Left colon (tissue), 2 donors: ENCODE measurements at regions not wholly inside any gene's neighbourhood (a gene's known extent, or its start where the extent isn't known, plus 50 kb on each side); places are given as distances from the start of the nearest gene placed in this dataset.
"Not testable (repeated sequence)": the region's sequence is repeated elsewhere in the genome, so short reads cannot be mapped to it uniquely, and the experiment has no call there.

Source experiments
- ATAC-seq: fragments of 200-7000 bp; cut with Tn5 transposase; one replicate; pipeline ENCODE4 v1.9.1; 2020; ENCODE audit warnings: mild to moderate bottlenecking, moderate library complexity
- DNase-seq, 2 donors: peaks; one replicate each; pipeline ENCODE4 v3.0.0-alpha.2; 2020
- intact Hi-C, 2 donors: fragments of 100-400 bp; cut with DNase I in 1 of 2; cut with micrococcal nuclease in 1 of 2; formaldehyde crosslinking; loops; one replicate each; pipeline versions ENCODE4 v1.11.2 to v1.14.0; 2022; cut with DNase I, micrococcal nuclease
- donor health status: DM: no; HTN: no; CAD: no.
- donor health status: DM: yes; HTN: yes; CAD: no.

- DNase-seq, intact Hi-C loops, ATAC-seq: not testable (repeated sequence)
Observed at GRCh38 chr7:108673699-108674098, 104.0 kb downstream of the DNAJB9 start.

DNA sequence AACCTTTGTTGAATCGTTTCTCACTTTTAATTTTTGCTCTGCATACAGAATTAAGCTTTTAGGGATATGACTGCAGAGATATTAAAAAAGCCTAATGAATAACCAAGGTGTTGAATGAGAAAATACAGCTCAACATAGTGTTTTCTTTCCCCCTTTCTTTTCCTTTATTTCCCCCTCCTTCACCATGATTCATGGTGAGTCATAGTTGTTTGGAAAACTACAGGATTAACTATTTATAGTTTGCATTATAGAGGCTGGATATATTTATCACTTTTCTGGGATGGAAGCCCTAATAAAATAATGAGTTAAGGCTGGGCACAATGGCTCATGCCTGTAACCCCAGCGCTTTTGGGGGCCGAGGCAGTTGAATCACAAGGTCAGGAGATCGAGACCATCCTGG lies 115.0 kb downstream of the DNAJB9 start:
- intact Hi-C loops = no loop called here
- ATAC-seq (no peak), DNase-seq (no peak)

DNA sequence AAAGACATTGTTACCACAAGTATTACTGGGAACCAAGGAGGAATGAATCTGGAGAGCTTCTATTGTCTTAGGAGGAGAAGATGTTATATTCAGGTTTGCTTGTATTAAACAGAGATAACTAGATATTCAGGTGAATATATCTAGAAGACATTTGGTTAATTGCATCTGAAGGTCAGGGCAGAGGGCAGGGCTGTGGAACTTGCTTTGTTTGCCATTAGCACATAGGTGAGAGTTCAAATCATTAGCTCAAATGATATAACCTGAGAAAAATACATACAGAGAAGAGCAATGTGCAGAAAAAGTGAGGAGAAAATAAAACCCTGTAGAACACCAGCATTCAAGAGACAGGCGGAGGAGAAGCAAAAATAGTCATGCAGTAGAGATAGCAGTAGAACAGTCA lies 116.8 kb downstream of the DNAJB9 start:
- ATAC-seq (no peak), DNase-seq (no peak)
- intact Hi-C loops = no loop called here

DNA sequence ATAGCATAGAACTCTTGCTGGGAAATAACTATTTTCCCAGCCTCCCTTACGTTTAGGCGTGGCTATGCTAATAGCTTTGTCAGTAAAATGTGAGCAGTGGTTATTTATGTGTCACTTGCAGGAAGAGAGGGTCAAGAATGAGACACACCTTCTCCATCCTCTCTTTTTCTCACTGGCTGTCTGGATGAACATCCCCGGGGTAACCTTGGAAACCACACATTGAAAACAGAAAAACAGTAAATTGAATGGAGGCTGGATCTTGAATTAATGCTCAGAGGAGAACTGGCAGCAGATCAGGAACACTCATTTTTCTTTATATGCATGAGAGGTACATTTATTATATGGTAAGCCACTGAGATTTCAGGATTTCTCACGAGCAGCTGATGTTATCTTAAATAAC lies 127.6 kb downstream of the DNAJB9 start:
- ATAC-seq = no peak
- DNase-seq = no peak
- intact Hi-C loops = no loop called here

- no peak for DNase-seq
- intact Hi-C loops = no loop called here
- ATAC-seq = no peak
Observed at GRCh38 chr7:108711611-108712010, 141.9 kb downstream of the DNAJB9 start.

GRCh38 chr7:108716783-108717182 lies 147.1 kb downstream of the DNAJB9 start:
- DNase-seq (no peak), ATAC-seq (no peak)
- intact Hi-C loops = no loop called here

GRCh38 chr7:108717781-108718180 lies 148.1 kb downstream of the DNAJB9 start:
- no peak for DNase-seq
- intact Hi-C loops = no loop called here
- no peak for ATAC-seq

GRCh38 chr7:108719631-108720030 lies 150.0 kb downstream of the DNAJB9 start:
- DNase-seq (no peak), ATAC-seq (no peak)
- intact Hi-C loops = no loop called here

GRCh38 chr7:108722561-108722960 lies 152.9 kb downstream of the DNAJB9 start:
- intact Hi-C loops = no loop called here
- DNase-seq (no peak), ATAC-seq (no peak)

DNA sequence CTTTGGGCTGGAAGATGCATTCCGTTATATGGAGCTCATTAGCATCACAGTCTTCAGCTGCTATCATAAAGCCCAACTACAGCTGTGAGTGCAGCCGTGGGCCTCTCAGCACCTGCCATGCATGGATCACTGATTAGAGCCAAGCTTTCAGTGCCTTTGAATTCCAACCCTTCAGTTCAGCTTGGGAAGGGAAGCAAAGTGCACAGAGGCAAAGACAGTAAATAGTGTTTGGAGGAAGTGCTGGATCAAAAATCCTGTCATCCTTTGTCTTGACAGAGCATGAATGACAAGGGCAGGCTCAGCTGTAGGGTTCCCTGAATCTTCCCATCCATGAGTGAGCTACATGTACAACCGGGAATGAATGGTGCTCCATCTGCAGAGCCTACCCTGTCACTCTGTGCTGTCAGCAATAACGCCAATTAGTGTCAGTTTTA lies 153.7 kb downstream of the DNAJB9 start:
- intact Hi-C loops = no loop called here
- ATAC-seq (no peak), DNase-seq (no peak)

DNA sequence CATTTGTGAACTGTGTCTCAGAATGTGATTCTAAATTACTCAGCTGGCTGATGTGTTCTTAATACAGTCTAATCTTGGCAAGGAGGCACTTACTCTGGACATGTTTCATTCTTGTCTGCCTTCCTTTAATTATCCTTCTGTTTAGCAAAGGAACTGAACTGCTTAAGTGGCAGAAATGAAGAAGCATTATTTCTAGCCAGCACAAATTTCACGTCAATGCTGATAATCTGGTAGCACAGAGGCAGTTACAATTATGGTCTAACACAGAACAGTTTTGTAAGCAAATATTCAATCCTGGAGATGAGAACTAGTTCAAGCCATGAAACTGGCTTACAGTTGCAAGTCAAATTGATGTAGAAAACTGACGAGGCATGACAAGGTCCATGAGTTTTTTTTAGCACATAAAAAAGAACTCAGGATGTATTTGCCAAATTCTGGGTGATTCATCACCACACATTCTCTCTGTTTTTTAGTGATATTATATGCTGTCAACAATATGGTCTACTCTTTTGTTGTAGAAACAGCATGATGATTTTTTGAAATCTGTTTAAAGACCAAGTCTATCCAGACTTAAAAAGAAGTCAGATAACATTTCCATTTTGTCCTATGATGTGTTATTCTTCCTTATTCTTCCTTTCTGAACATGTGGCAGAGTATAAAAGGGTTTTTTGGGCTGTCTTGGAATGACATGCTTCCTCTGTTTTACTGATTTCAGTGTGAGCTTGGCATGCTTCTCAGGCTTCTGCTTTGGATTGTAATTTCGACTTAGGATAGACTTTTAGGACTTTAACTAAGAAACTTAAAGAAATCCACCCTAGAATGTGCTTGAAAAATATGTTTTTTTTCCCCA lies 154.8 kb downstream of the DNAJB9 start:
- intact Hi-C loops = no loop called here
- ATAC-seq (no peak), DNase-seq (no peak)

- no peak for ATAC-seq
- intact Hi-C loops = no loop called here
Observed at GRCh38 chr7:108735814-108736213, 166.1 kb downstream of the DNAJB9 start.

GRCh38 chr7:108736221-108736891 lies 166.7 kb downstream of the DNAJB9 start:
- intact Hi-C loops = no loop called here
- ATAC-seq (no peak), DNase-seq (no peak)

More at GRCh38 chr7:108735814-108736213, 166.1 kb downstream of the DNAJB9 start:
- no peak for DNase-seq

DNA sequence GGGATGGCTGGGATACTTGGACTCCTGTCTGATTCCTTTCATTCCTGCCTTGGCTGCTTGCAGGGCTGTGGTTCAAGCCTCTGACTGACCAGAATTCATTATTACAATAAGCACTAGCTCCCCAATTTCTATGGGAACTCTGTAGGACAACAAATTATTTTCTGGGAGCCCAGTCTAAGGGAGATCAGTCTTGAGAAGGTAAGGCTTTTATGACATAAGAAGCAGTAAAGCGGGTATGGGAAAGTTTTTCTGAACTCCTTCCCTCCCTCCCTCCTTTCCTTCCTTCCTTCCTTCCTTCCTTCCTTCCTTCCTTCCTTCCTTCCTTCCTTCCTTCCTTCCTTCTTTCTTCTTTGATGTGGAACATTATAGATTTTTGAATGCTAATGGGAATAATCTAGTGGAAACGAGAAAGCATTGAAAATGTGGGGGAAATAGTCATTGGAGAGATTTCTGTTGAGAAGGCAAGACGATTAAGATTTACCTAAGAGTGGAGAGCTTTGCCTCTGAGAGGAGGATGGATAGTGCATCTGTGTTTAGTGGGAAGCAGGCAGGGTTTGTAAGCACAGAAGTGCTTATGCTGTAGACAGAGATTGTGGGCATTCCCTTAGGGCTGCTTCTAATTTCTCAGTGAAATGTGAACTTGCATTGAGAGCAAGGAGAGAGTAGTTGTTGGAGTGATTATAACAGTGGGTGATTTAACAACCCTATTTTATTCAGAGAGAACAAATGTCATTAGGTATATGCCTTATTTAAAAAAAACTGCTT lies 201.5 kb downstream of the DNAJB9 start:
- no peak for ATAC-seq
- no peak for DNase-seq
- intact Hi-C loops = no loop called here

DNA sequence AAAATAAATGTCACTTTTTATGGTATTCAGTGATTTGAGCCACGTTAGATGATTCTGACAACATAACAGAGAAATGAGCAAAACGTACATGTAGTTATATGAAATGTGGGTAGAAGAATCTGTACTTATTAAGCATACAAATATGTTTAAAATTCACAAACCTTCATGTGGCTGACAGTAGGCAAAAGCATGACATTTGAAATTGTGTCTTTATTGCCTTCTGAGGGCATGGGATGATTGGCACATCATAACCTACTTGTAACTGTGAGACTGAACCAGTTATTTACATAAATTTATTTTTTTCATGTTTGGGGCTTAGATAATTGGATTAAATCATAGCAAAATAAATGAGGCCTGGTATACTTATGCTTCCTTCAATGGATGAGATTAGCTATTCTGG lies 202.2 kb downstream of the DNAJB9 start:
- ATAC-seq (no peak), DNase-seq (no peak)
- intact Hi-C loops = no loop called here

DNA sequence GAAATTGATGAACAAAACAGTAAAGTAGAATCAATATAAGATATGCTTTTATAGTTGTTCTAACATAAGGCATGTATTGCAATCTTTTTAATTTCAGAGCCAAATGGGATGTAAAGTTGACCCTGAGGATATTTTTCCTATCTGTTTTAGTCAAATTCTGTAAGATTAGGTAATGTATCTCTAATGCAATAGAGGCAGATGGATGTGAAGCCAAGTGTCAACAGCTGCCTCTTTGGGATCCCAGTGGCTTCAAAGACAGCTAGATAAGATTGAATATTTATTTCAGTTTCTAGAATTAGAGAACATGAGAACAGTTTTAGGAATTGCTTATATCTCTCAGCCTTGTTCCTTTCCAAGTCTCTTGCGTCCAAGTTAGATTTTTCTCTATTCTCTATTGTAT lies 208.3 kb downstream of the DNAJB9 start:
- intact Hi-C loops = no loop called here
- ATAC-seq = no peak
- DNase-seq = no peak

DNA sequence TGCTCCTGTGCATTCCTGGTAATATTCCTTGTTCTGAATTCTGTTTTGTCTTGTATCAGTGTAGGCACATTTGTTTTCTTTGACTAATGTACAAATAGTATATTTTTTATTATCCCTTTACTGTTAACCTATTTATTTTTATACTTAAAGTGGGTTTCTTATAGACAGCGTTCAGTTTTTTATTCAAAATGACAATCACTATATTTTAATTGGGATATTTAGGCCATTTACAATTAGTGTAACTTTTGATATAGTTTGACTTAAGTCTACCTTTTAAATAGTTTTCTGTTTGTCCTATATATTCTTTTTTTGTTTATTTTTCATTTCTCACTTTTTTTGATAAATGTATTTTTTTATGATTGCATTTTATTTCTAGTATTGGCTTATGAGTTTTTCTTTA lies 219.8 kb downstream of the DNAJB9 start:
- intact Hi-C loops = no loop called here
- DNase-seq (no peak), ATAC-seq (no peak)

GRCh38 chr7:108794466-108794865 lies 224.8 kb downstream of the DNAJB9 start:
- ATAC-seq (no peak), DNase-seq (no peak)
- intact Hi-C loops = no loop called here

GRCh38 chr7:108802650-108803049 lies 233.0 kb downstream of the DNAJB9 start:
- DNase-seq (no peak), ATAC-seq (no peak)
- intact Hi-C loops = no loop called here
